Esophagus squamous epithelium (tissue), 5 donors: ENCODE measurements at regions not wholly inside any gene's neighbourhood (a gene's known extent, or its start where the extent isn't known, plus 50 kb on each side); places are given as distances from the start of the nearest gene placed in this dataset.

Source experiments
- DNase-seq: peaks from one replicate; lab custom pipeline; 2025; lab: John Stamatoyannopoulos, UW
- H3K27ac ChIP-seq, 4 donors: fragments of 200-600 bp; sonication (generic); one replicate each; pipeline ENCODE4 v1.5.1; 2016 to 2019; ENCODE audit warnings: mild to moderate bottlenecking in 1 of 4
- H3K27me3 ChIP-seq, 4 donors: fragments of 200-600 bp; sonication (generic); 1 replicate in 3 of 4; 2 replicates in 1 of 4; pipeline versions ENCODE4 v1.5.1 to v1.6.0; 2017 to 2021; ENCODE audit warnings: antibody characterized with exemption in 1 of 4
- H3K36me3 ChIP-seq, 3 donors: fragments of 200-600 bp; sonication (generic); one replicate each; pipeline ENCODE4 v1.5.1; 2016 to 2019
- H3K4me1 ChIP-seq, 3 donors: fragments of 200-600 bp; sonication (generic); one replicate each; pipeline ENCODE4 v1.5.1; 2017 to 2019
- H3K4me3 ChIP-seq, 4 donors: fragments of 200-600 bp; sonication (generic); 1 replicate in 3 of 4; 2 replicates in 1 of 4; pipeline ENCODE4 v1.5.1; 2016 to 2019; ENCODE audit warnings: mild to moderate bottlenecking in 2 of 4, moderate library complexity in 1 of 4
- H3K9me3 ChIP-seq, 3 donors: fragments of 200-600 bp; sonication (generic); one replicate each; pipeline ENCODE4 v1.5.1; 2016 to 2019
- POLR2A ChIP-seq, 4 donors: fragments of 450-650 bp; IDR thresholded peaks; one replicate each; pipeline ENCODE4 v1.6.1; 2017; ENCODE audit warnings: antibody characterized with exemption in 4 of 4, mild to moderate bottlenecking in 4 of 4, moderate library complexity in 3 of 4
- WGBS, 2 donors: methylation state at CpG; one replicate each; pipeline ENCODE4 v1.1.5; 2018; 5-methylcytosine and 5-hydroxymethylcytosine counted together
- intact Hi-C: fragments of 100-400 bp; cut with DNase I; formaldehyde crosslinking; loops from one replicate; pipeline ENCODE4 v1.15.0; 2022
- TF ChIP-seq, protein P1 (sequence below), 6 experiments: fragments of 450-650 bp in 4 of 6; fragments of 200-600 bp in 2 of 6; sonication (generic) in 2 of 6; IDR thresholded peaks; one replicate each; pipeline ENCODE4 v1.5.1; 2016 to 2019; ENCODE audit warnings: antibody characterized with exemption in 6 of 6, mild to moderate bottlenecking in 4 of 6, moderate library complexity in 4 of 6
- donor health status: DM: yes; HTN: yes; CAD: no.

- Histone ChIP-seq H3K27me3 (no peaks in the 10 kb centered on the region), H3K27ac (no peak overlapping the region), H3K36me3 (no peaks in the 10 kb centered on the region), H3K4me3 (no peak overlapping the region), H3K4me1 (no peaks in the 10 kb centered on the region), H3K9me3 (no peaks in the 10 kb centered on the region)
- 78 to 82% methylated on average over 4 of the region's 4 CpGs for WGBS, 2 donors
- no peak for TF ChIP-seq POLR2A (IDR thresholded peaks at IDR 0.05)
- TF ChIP-seq, protein P1, sequence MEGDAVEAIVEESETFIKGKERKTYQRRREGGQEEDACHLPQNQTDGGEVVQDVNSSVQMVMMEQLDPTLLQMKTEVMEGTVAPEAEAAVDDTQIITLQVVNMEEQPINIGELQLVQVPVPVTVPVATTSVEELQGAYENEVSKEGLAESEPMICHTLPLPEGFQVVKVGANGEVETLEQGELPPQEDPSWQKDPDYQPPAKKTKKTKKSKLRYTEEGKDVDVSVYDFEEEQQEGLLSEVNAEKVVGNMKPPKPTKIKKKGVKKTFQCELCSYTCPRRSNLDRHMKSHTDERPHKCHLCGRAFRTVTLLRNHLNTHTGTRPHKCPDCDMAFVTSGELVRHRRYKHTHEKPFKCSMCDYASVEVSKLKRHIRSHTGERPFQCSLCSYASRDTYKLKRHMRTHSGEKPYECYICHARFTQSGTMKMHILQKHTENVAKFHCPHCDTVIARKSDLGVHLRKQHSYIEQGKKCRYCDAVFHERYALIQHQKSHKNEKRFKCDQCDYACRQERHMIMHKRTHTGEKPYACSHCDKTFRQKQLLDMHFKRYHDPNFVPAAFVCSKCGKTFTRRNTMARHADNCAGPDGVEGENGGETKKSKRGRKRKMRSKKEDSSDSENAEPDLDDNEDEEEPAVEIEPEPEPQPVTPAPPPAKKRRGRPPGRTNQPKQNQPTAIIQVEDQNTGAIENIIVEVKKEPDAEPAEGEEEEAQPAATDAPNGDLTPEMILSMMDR (IDR thresholded peaks at IDR 0.05) = no peak
- DNase-seq = no peak
- intact Hi-C loops = no loop called here
Observed at GRCh38 chr3:161991901-161992540, 495.4 kb downstream of the OTOL1 start.

- no peak for TF ChIP-seq POLR2A (IDR thresholded peaks at IDR 0.05)
- TF ChIP-seq, protein P1 (IDR thresholded peaks at IDR 0.05) = no peak
- no peaks in the 10 kb centered on the region for H3K36me3 ChIP-seq
- 60 to 80% methylated on average over 2 of the region's 2 CpGs for WGBS, 2 donors
- no peak overlapping the region for H3K4me3 ChIP-seq
- H3K4me1 ChIP-seq = no peaks in the 10 kb centered on the region
- intact Hi-C loops = no loop called here
- no peaks in the 10 kb centered on the region for H3K27me3 ChIP-seq
- no peak overlapping the region for H3K27ac ChIP-seq
- H3K9me3 ChIP-seq = peaks cover 0 to 22% (median 0%) of the 10 kb centered on the region in 3 donors
- DNase-seq = no peak
Observed at GRCh38 chr3:161999846-162000245, 503.2 kb downstream of the OTOL1 start.

- H3K4me3 ChIP-seq = no peak overlapping the region
- H3K36me3 ChIP-seq = no peaks in the 10 kb centered on the region
- no peak overlapping the region for H3K27ac ChIP-seq
- no peak for DNase-seq
- H3K9me3 ChIP-seq = no peaks in the 10 kb centered on the region
- H3K4me1 ChIP-seq = no peaks in the 10 kb centered on the region
- no peaks in the 10 kb centered on the region for H3K27me3 ChIP-seq
- TF ChIP-seq, protein P1 (IDR thresholded peaks at IDR 0.05) = no peak
- no peak for TF ChIP-seq POLR2A (IDR thresholded peaks at IDR 0.05)
- WGBS, 2 donors = 44 to 64% methylated on average over 2 of the region's 2 CpGs
- intact Hi-C loops = no loop called here
Observed at GRCh38 chr3:162007722-162008121, 511.1 kb downstream of the OTOL1 start.

GRCh38 chr3:162012633-162013032 lies 516.0 kb downstream of the OTOL1 start:
- H3K4me1 ChIP-seq = no peaks in the 10 kb centered on the region
- no peaks in the 10 kb centered on the region for H3K9me3 ChIP-seq
- no peak for TF ChIP-seq POLR2A (IDR thresholded peaks at IDR 0.05)
- TF ChIP-seq, protein P1 (IDR thresholded peaks at IDR 0.05) = no peak
- 51 to 59% methylated on average over 3 of the region's 3 CpGs for WGBS, 2 donors
- intact Hi-C loops = no loop called here
- DNase-seq = no peak
- H3K36me3 ChIP-seq = no peaks in the 10 kb centered on the region
- H3K4me3 ChIP-seq = no peak overlapping the region
- H3K27ac ChIP-seq = no peak overlapping the region
- H3K27me3 ChIP-seq = no peaks in the 10 kb centered on the region

- Histone ChIP-seq H3K4me1 (no peaks in the 10 kb centered on the region), H3K36me3 (no peaks in the 10 kb centered on the region), H3K27ac (no peak overlapping the region), H3K9me3 (no peaks in the 10 kb centered on the region), H3K27me3 (no peaks in the 10 kb centered on the region), H3K4me3 (no peak overlapping the region)
- WGBS, 2 donors = 41 to 60% methylated on average over 5 of the region's 5 CpGs
- intact Hi-C loops = no loop called here
- TF ChIP-seq, protein P1 (IDR thresholded peaks at IDR 0.05) = no peak
- TF ChIP-seq POLR2A (IDR thresholded peaks at IDR 0.05) = no peak
- DNase-seq = no peak
Observed at GRCh38 chr3:162014284-162014683, 517.7 kb downstream of the OTOL1 start.
